ENCODE measurements at regions not wholly inside any gene's neighbourhood (a gene's known extent, or its start where the extent isn't known, plus 50 kb on each side); places are given as distances from the start of the nearest gene placed in this dataset.

GRCh38 chr12:46888568-46888967 is 62.8 kb upstream of the SLC38A4 start:
- H3K79me2 ChIP-seq (ENCODE audit: insufficient read depth, low read length), result no peaks in the 10 kb centered on the region
- no peaks in the 10 kb centered on the region for H3K27me3 ChIP-seq (ENCODE audit: low read length)
- no peak overlapping the region for H3K4me3 ChIP-seq (ENCODE audit: insufficient read depth, low read length, poor library complexity, severe bottlenecking)

GRCh38 chr12:46891306-46891705 is 65.5 kb upstream of the SLC38A4 start:
- Histone ChIP-seq H3K79me2 (ENCODE audit: insufficient read depth, low read length) (no peaks in the 10 kb centered on the region), H3K9me3 (ENCODE audit: insufficient read depth, low read length) (no peaks in the 10 kb centered on the region), H4K20me1 (ENCODE audit: low read depth, low read length) (no peaks in the 10 kb centered on the region), H3K9me2 (replicated peaks; ENCODE audit: insufficient read depth, low read length) (no peaks in the 10 kb centered on the region), H3F3A (ENCODE audit: insufficient read depth) (no peaks in the 10 kb centered on the region), H3K36me3 (ENCODE audit: low read length) (no peaks in the 10 kb centered on the region), H3K4me2 (ENCODE audit: low read depth, low read length, poor library complexity, severe bottlenecking) (no peak overlapping the region), H3K27me3 (ENCODE audit: low read length) (no peaks in the 10 kb centered on the region), H3K4me3 (ENCODE audit: insufficient read depth, low read length, poor library complexity, severe bottlenecking) (no peak overlapping the region), H3K27ac (ENCODE audit: low read depth, low read length) (no peak overlapping the region), H2AFZ (ENCODE audit: low read depth, low read length, severe bottlenecking) (no peak overlapping the region), H3K9ac (ENCODE audit: low read length) (no peak overlapping the region)
- no peak for TF ChIP-seq EZH2phosphoT487 (conservative IDR thresholded peaks at IDR 0.05; ENCODE audit: low read length)
- TF ChIP-seq, protein P1, sequence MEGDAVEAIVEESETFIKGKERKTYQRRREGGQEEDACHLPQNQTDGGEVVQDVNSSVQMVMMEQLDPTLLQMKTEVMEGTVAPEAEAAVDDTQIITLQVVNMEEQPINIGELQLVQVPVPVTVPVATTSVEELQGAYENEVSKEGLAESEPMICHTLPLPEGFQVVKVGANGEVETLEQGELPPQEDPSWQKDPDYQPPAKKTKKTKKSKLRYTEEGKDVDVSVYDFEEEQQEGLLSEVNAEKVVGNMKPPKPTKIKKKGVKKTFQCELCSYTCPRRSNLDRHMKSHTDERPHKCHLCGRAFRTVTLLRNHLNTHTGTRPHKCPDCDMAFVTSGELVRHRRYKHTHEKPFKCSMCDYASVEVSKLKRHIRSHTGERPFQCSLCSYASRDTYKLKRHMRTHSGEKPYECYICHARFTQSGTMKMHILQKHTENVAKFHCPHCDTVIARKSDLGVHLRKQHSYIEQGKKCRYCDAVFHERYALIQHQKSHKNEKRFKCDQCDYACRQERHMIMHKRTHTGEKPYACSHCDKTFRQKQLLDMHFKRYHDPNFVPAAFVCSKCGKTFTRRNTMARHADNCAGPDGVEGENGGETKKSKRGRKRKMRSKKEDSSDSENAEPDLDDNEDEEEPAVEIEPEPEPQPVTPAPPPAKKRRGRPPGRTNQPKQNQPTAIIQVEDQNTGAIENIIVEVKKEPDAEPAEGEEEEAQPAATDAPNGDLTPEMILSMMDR (IDR thresholded peaks at IDR 0.05; ENCODE audit: insufficient read depth, low read length, poor library complexity, severe bottlenecking), result no peak

More at GRCh38 chr12:46888568-46888967, 62.8 kb upstream of the SLC38A4 start:
- H3K27ac ChIP-seq (ENCODE audit: low read depth, low read length), result no peak overlapping the region
- TF ChIP-seq, protein P1 (IDR thresholded peaks at IDR 0.05; ENCODE audit: insufficient read depth, low read length, poor library complexity, severe bottlenecking), result no peak
- TF ChIP-seq EZH2phosphoT487 (conservative IDR thresholded peaks at IDR 0.05; ENCODE audit: low read length), result no peak
- H3K9me3 ChIP-seq (ENCODE audit: insufficient read depth, low read length), result no peaks in the 10 kb centered on the region
- H4K20me1 ChIP-seq (ENCODE audit: low read depth, low read length), result no peaks in the 10 kb centered on the region
- H3F3A ChIP-seq (ENCODE audit: insufficient read depth), result no peaks in the 10 kb centered on the region
- H3K9ac ChIP-seq (ENCODE audit: low read length), result no peak overlapping the region
- no peak overlapping the region for H3K4me2 ChIP-seq (ENCODE audit: low read depth, low read length, poor library complexity, severe bottlenecking)
- H3K9me2 ChIP-seq (replicated peaks; ENCODE audit: insufficient read depth, low read length), result no peaks in the 10 kb centered on the region
- no peak overlapping the region for H2AFZ ChIP-seq (ENCODE audit: low read depth, low read length, severe bottlenecking)
- H3K36me3 ChIP-seq (ENCODE audit: low read length), result no peaks in the 10 kb centered on the region

DNA sequence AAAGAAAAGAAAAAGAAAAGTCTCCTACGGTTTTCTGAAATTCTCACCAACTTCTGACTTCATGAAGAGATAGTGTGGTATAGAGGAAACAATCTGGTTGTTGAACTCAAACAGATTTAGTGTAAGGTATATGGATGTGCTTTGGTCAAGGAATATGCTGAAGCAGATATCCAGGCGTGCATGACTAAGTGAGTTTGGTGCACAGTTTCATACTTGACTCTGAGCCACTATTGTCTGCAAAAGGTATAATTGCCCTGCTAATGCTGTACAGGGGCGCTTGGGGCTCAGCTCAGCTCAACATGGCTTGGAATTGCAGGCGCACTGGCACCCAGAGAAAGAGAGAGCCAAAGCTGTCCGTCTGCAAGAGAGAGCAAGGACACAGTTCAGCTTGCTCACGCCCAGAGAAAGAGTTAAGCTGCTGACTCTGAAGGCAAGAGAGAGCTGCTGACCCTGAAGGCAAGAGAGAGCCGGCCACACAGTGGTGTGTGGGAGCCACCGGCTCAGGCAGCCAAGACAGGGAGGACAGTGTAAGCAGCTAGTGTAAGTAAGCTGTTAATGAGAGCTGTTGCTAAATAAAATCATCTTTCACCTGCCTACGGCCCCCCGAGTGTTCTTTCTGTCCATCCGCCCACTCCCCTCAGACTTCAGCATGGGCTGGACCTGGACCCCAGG is 66.4 kb upstream of the SLC38A4 start:
- no peak overlapping the region for H3K27ac ChIP-seq (ENCODE audit: low read depth, low read length)
- no peak for TF ChIP-seq EZH2phosphoT487 (conservative IDR thresholded peaks at IDR 0.05; ENCODE audit: low read length)
- TF ChIP-seq, protein P1 (IDR thresholded peaks at IDR 0.05; ENCODE audit: insufficient read depth, low read length, poor library complexity, severe bottlenecking), result no peak
- no peaks in the 10 kb centered on the region for H4K20me1 ChIP-seq (ENCODE audit: low read depth, low read length)
- H3K27me3 ChIP-seq (ENCODE audit: low read length), result no peaks in the 10 kb centered on the region
- H2AFZ ChIP-seq (ENCODE audit: low read depth, low read length, severe bottlenecking), result no peak overlapping the region
- no peaks in the 10 kb centered on the region for H3K9me3 ChIP-seq (ENCODE audit: insufficient read depth, low read length)
- H3K9ac ChIP-seq (ENCODE audit: low read length), result no peak overlapping the region
- H3F3A ChIP-seq (ENCODE audit: insufficient read depth), result no peaks in the 10 kb centered on the region
- H3K79me2 ChIP-seq (ENCODE audit: insufficient read depth, low read length), result no peaks in the 10 kb centered on the region
- H3K4me2 ChIP-seq (ENCODE audit: low read depth, low read length, poor library complexity, severe bottlenecking), result no peak overlapping the region
- H3K36me3 ChIP-seq (ENCODE audit: low read length), result no peaks in the 10 kb centered on the region
- H3K4me3 ChIP-seq (ENCODE audit: insufficient read depth, low read length, poor library complexity, severe bottlenecking), result no peak overlapping the region
- H3K9me2 ChIP-seq (replicated peaks; ENCODE audit: insufficient read depth, low read length), result no peaks in the 10 kb centered on the region

All from SU-DHL-6 (cell line).